Left ventricle myocardium inferior (tissue), 1 donor: ENCODE measurements at regions not wholly inside any gene's neighbourhood (a gene's known extent, or its start where the extent isn't known, plus 50 kb on each side); places are given as distances from the start of the nearest gene placed in this dataset.

ENCODE experiments used
- DNase-seq: peaks from one replicate; pipeline ENCODE4 v3.0.0-alpha.2; 2020
- H3K27ac ChIP-seq: fragments of 200-600 bp; replicated peaks from 2 replicates; pipeline ENCODE4 v1.8.0; 2021
- H3K27me3 ChIP-seq: fragments of 200-600 bp; 2 replicates; pipeline ENCODE4 v1.8.0; 2021; ENCODE audit warnings: low read depth
- H3K36me3 ChIP-seq: fragments of 200-600 bp; 2 replicates; pipeline ENCODE4 v1.8.0; 2021
- H3K4me1 ChIP-seq: fragments of 200-600 bp; 2 replicates; pipeline ENCODE4 v1.8.0; 2021
- H3K4me3 ChIP-seq: fragments of 200-600 bp; 2 replicates; pipeline ENCODE4 v1.8.0; 2021; ENCODE audit warnings: mild to moderate bottlenecking, moderate library complexity
- H3K9me3 ChIP-seq: fragments of 200-600 bp; replicated peaks from 2 replicates; pipeline ENCODE4 v1.8.0; 2021
- intact Hi-C: fragments of 100-400 bp; cut with micrococcal nuclease; formaldehyde crosslinking; loops from one replicate; pipeline ENCODE4 v1.11.0; 2022
- TF ChIP-seq, protein P1 (sequence below): fragments of 200-600 bp; IDR thresholded peaks from 2 replicates; pipeline ENCODE4 v1.8.0; 2021; ENCODE audit warnings: antibody characterized with exemption, mild to moderate bottlenecking, borderline replicate concordance
- donor health status: DM: no; HTN: yes; CAD: no; lungs with severe emphysema.

- no peaks in the 10 kb centered on the region for H3K27me3 ChIP-seq
- H3K4me1 ChIP-seq: no peaks in the 10 kb centered on the region
- TF ChIP-seq, protein P1, sequence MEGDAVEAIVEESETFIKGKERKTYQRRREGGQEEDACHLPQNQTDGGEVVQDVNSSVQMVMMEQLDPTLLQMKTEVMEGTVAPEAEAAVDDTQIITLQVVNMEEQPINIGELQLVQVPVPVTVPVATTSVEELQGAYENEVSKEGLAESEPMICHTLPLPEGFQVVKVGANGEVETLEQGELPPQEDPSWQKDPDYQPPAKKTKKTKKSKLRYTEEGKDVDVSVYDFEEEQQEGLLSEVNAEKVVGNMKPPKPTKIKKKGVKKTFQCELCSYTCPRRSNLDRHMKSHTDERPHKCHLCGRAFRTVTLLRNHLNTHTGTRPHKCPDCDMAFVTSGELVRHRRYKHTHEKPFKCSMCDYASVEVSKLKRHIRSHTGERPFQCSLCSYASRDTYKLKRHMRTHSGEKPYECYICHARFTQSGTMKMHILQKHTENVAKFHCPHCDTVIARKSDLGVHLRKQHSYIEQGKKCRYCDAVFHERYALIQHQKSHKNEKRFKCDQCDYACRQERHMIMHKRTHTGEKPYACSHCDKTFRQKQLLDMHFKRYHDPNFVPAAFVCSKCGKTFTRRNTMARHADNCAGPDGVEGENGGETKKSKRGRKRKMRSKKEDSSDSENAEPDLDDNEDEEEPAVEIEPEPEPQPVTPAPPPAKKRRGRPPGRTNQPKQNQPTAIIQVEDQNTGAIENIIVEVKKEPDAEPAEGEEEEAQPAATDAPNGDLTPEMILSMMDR: no peak
- no peak for DNase-seq
- no peak overlapping the region for H3K4me3 ChIP-seq
- no peak overlapping the region for H3K27ac ChIP-seq
- no peaks in the 10 kb centered on the region for H3K36me3 ChIP-seq
- intact Hi-C loops: no loop called here
- H3K9me3 ChIP-seq: peaks cover 51% of the 10 kb centered on the region
Measured at GRCh38 chr14:40727107-40727506, 879.6 kb upstream of the LRFN5 start.

GRCh38 chr14:40713387-40713786 lies 893.3 kb upstream of the LRFN5 start:
- no peak for DNase-seq

DNA sequence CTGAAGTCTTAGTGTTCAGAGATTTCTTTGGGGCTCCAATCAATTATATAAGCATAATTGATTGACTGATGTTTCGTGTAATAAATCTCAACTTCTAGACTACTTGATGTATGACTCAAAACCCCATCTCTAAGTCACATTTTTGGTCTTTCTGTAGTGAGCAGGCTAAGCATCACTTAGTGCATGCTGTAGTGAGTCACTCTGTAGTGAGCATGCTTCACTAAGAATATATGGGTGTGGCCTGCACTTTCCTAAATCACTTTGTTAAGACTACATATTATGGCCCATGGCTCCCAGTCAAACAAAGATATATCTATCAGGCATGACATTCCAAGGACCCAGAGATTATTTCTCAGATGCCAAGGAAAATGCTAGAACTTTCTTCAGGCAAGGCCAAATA lies 909.4 kb upstream of the LRFN5 start:
- Histone ChIP-seq H3K27me3 (no peaks in the 10 kb centered on the region), H3K4me3 (no peak overlapping the region), H3K36me3 (no peaks in the 10 kb centered on the region), H3K27ac (no peak overlapping the region), H3K4me1 (no peaks in the 10 kb centered on the region), H3K9me3 (peaks cover 3% of the 10 kb centered on the region)
- intact Hi-C loops: no loop called here
- TF ChIP-seq, protein P1: no peak
- no peak for DNase-seq

More at GRCh38 chr14:40713387-40713786, 893.3 kb upstream of the LRFN5 start:
- Histone ChIP-seq H3K27ac (no peak overlapping the region), H3K9me3 (peaks cover 70% of the 10 kb centered on the region), H3K27me3 (no peaks in the 10 kb centered on the region), H3K4me1 (no peaks in the 10 kb centered on the region), H3K36me3 (no peaks in the 10 kb centered on the region), H3K4me3 (no peak overlapping the region)
- intact Hi-C loops: no loop called here
- TF ChIP-seq, protein P1: no peak

GRCh38 chr14:40694023-40694422 lies 912.7 kb upstream of the LRFN5 start:
- no peak for DNase-seq
- TF ChIP-seq, protein P1: no peak
- Histone ChIP-seq H3K9me3 (peaks cover 3% of the 10 kb centered on the region), H3K36me3 (no peaks in the 10 kb centered on the region), H3K4me1 (no peaks in the 10 kb centered on the region), H3K27ac (no peak overlapping the region), H3K4me3 (no peak overlapping the region), H3K27me3 (no peaks in the 10 kb centered on the region)
- intact Hi-C loops: no loop called here

DNA sequence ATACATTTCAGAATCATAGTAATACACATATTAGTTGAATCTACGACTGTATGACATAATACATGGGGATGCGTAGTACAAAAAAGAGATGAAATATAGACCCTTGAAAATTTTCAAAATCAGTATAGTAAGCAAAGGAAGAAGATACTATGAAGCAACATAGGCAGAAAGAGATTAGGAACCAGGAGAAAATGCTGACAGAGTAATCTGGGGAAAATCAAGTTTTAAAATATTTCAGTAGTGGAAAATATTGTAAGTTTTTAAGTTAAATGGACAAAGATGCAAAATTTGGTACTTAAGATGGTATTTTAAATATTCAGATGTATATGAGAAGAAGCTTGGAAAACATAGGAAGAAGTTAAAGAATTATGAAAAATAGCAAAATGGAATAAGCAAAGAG lies 915.6 kb upstream of the LRFN5 start:
- H3K27ac ChIP-seq: no peak overlapping the region
- no peak overlapping the region for H3K4me3 ChIP-seq
- H3K4me1 ChIP-seq: no peaks in the 10 kb centered on the region
- no peak for DNase-seq
- H3K9me3 ChIP-seq: peaks cover 3% of the 10 kb centered on the region
- H3K27me3 ChIP-seq: no peaks in the 10 kb centered on the region
- H3K36me3 ChIP-seq: no peaks in the 10 kb centered on the region
- TF ChIP-seq, protein P1: no peak
- intact Hi-C loops: no loop called here

GRCh38 chr14:40685764-40686163 lies 920.9 kb upstream of the LRFN5 start:
- Histone ChIP-seq H3K36me3 (no peaks in the 10 kb centered on the region), H3K4me1 (no peaks in the 10 kb centered on the region), H3K9me3 (no peaks in the 10 kb centered on the region), H3K27ac (no peak overlapping the region), H3K4me3 (no peak overlapping the region), H3K27me3 (no peaks in the 10 kb centered on the region)
- TF ChIP-seq, protein P1: no peak
- DNase-seq: no peak
- intact Hi-C loops: no loop called here
